Esophagus squamous epithelium (tissue), 5 donors: ENCODE measurements at regions not wholly inside any gene's neighbourhood (a gene's known extent, or its start where the extent isn't known, plus 50 kb on each side); places are given as distances from the start of the nearest gene placed in this dataset.

ENCODE experiments used
- DNase-seq: peaks from one replicate; lab custom pipeline; 2025; lab: John Stamatoyannopoulos, UW
- H3K27ac ChIP-seq, 4 donors: fragments of 200-600 bp; sonication (generic); one replicate each; pipeline ENCODE4 v1.5.1; 2016 to 2019; ENCODE audit warnings: mild to moderate bottlenecking in 1 of 4
- H3K27me3 ChIP-seq, 4 donors: fragments of 200-600 bp; sonication (generic); 1 replicate in 3 of 4; 2 replicates in 1 of 4; pipeline versions ENCODE4 v1.5.1 to v1.6.0; 2017 to 2021; ENCODE audit warnings: antibody characterized with exemption in 1 of 4
- H3K36me3 ChIP-seq, 3 donors: fragments of 200-600 bp; sonication (generic); one replicate each; pipeline ENCODE4 v1.5.1; 2016 to 2019
- H3K4me1 ChIP-seq, 3 donors: fragments of 200-600 bp; sonication (generic); one replicate each; pipeline ENCODE4 v1.5.1; 2017 to 2019
- H3K4me3 ChIP-seq, 4 donors: fragments of 200-600 bp; sonication (generic); 1 replicate in 3 of 4; 2 replicates in 1 of 4; pipeline ENCODE4 v1.5.1; 2016 to 2019; ENCODE audit warnings: mild to moderate bottlenecking in 2 of 4, moderate library complexity in 1 of 4
- H3K9me3 ChIP-seq, 3 donors: fragments of 200-600 bp; sonication (generic); one replicate each; pipeline ENCODE4 v1.5.1; 2016 to 2019
- CTCF ChIP-seq, 6 experiments: fragments of 450-650 bp in 4 of 6; fragments of 200-600 bp in 2 of 6; sonication (generic) in 2 of 6; IDR thresholded peaks; one replicate each; pipeline ENCODE4 v1.5.1; 2016 to 2019; ENCODE audit warnings: antibody characterized with exemption in 6 of 6, mild to moderate bottlenecking in 4 of 6, moderate library complexity in 4 of 6
- POLR2A ChIP-seq, 4 donors: fragments of 450-650 bp; IDR thresholded peaks; one replicate each; pipeline ENCODE4 v1.6.1; 2017; ENCODE audit warnings: antibody characterized with exemption in 4 of 4, mild to moderate bottlenecking in 4 of 4, moderate library complexity in 3 of 4
- WGBS, 2 donors: methylation state at CpG; one replicate each; pipeline ENCODE4 v1.1.5; 2018; 5-methylcytosine and 5-hydroxymethylcytosine counted together
- intact Hi-C: fragments of 100-400 bp; cut with DNase I; formaldehyde crosslinking; loops from one replicate; pipeline ENCODE4 v1.15.0; 2022
- donor health status: DM: yes; HTN: yes; CAD: no.

GRCh38 chr1:34380526-34381124, 203.9 kb downstream of the C1orf94 start:
- no peaks in the 10 kb centered on the region for H3K36me3 ChIP-seq
- peaks cover 0 to 64% (median 0%) of the 10 kb centered on the region in 4 donors for H3K27me3 ChIP-seq
- DNase-seq, result no peak
- no peaks in the 10 kb centered on the region for H3K9me3 ChIP-seq
- intact Hi-C loops, result no loop called here
- 48 to 62% methylated on average over 11 to 12 of the region's 12 CpGs for WGBS, 2 donors
- TF ChIP-seq POLR2A (IDR thresholded peaks at IDR 0.05) (no peak), CTCF (IDR thresholded peaks at IDR 0.05) (no peak)
- no peak overlapping the region for H3K4me3 ChIP-seq
- no peaks in the 10 kb centered on the region for H3K4me1 ChIP-seq
- no peak overlapping the region for H3K27ac ChIP-seq

- no peak for DNase-seq
- H3K9me3 ChIP-seq, result no peaks in the 10 kb centered on the region
- no peak overlapping the region for H3K4me3 ChIP-seq
- TF ChIP-seq POLR2A (IDR thresholded peaks at IDR 0.05) (no peak), CTCF (IDR thresholded peaks at IDR 0.05) (no peak)
- intact Hi-C loops, result no loop called here
- no peaks in the 10 kb centered on the region for H3K36me3 ChIP-seq
- no peak overlapping the region for H3K27ac ChIP-seq
- H3K4me1 ChIP-seq, result no peaks in the 10 kb centered on the region
- WGBS, 2 donors, result 76 to 78% methylated on average over 1 of the region's 1 CpG
- H3K27me3 ChIP-seq, result no peaks in the 10 kb centered on the region
These were observed 213.3 kb downstream of the C1orf94 start for GRCh38 chr1:34389974-34390373.

GRCh38 chr1:34396042-34396441, 219.3 kb downstream of the C1orf94 start:
- intact Hi-C loops, result no loop called here
- WGBS, 2 donors, result 66 to 68% methylated on average over 2 of the region's 2 CpGs
- Histone ChIP-seq H3K4me3 (no peak overlapping the region), H3K27ac (no peak overlapping the region), H3K4me1 (no peaks in the 10 kb centered on the region), H3K9me3 (no peaks in the 10 kb centered on the region), H3K27me3 (peaks cover 0 to 5% (median 0%) of the 10 kb centered on the region in 4 donors), H3K36me3 (no peaks in the 10 kb centered on the region)
- DNase-seq, result no peak
- TF ChIP-seq CTCF (IDR thresholded peaks at IDR 0.05) (no peak), POLR2A (IDR thresholded peaks at IDR 0.05) (no peak)

- 86 to 89% methylated on average over 5 of the region's 5 CpGs for WGBS, 2 donors
- Histone ChIP-seq H3K9me3 (no peaks in the 10 kb centered on the region), H3K27ac (no peak overlapping the region), H3K27me3 (peaks cover 0 to 5% (median 0%) of the 10 kb centered on the region in 4 donors), H3K4me3 (no peak overlapping the region), H3K4me1 (no peaks in the 10 kb centered on the region), H3K36me3 (no peaks in the 10 kb centered on the region)
- intact Hi-C loops, result no loop called here
- TF ChIP-seq CTCF (IDR thresholded peaks at IDR 0.05), result no peak
- no peak for TF ChIP-seq POLR2A (IDR thresholded peaks at IDR 0.05)
- no peak for DNase-seq
These were observed 221.7 kb downstream of the C1orf94 start for GRCh38 chr1:34398241-34398915.

- TF ChIP-seq POLR2A (IDR thresholded peaks at IDR 0.05) (no peak), CTCF (IDR thresholded peaks at IDR 0.05) (peak in 1 of 6 experiments; percentile 15)
- Histone ChIP-seq H3K27ac (no peak overlapping the region), H3K27me3 (peaks cover 0 to 5% (median 0%) of the 10 kb centered on the region in 4 donors), H3K4me1 (no peaks in the 10 kb centered on the region), H3K36me3 (no peaks in the 10 kb centered on the region), H3K4me3 (no peak overlapping the region), H3K9me3 (no peaks in the 10 kb centered on the region)
- 14 to 48% methylated on average over 4 of the region's 4 CpGs for WGBS, 2 donors
- intact Hi-C loops, result no loop called here
- DNase-seq, result no peak
These were observed 222.2 kb downstream of the C1orf94 start for GRCh38 chr1:34398916-34399275.
